CD4-positive, CD25-positive, alpha-beta regulatory T cell (primary cell): ENCODE measurements at regions not wholly inside any gene's neighbourhood (a gene's known extent, or its start where the extent isn't known, plus 50 kb on each side); places are given as distances from the start of the nearest gene placed in this dataset.

Experiments used
- ATAC-seq, 2 donors: fragments of 150-1000 bp; cut with Tn5 transposase; one replicate each; pipeline ENCODE4 v1.10.0; 2021; ENCODE audit warnings: low read depth in 2 of 2, moderate number of reproducible peaks in 2 of 2, moderate library complexity in 1 of 2
- DNase-seq, 3 donors: peaks; one replicate each; pipeline versions ENCODE4 v3.0.0 to v3.0.0-alpha.2; 2012 to 2022; ENCODE audit warnings: mixed read lengths in 1 of 3
- H3K27ac ChIP-seq: one replicate; pipeline ENCODE4 v1.7.0; 2013; ENCODE audit warnings: mild to moderate bottlenecking, low read length; ENCODE audit not compliant: insufficient read depth, poor library complexity, severe bottlenecking
- H3K27me3 ChIP-seq: one replicate; pipeline ENCODE4 v1.7.0; 2013; ENCODE audit warnings: low read length; ENCODE audit not compliant: control insufficient read depth, insufficient read depth
- H3K36me3 ChIP-seq: one replicate; pipeline ENCODE4 v1.7.0; 2013; ENCODE audit warnings: mild to moderate bottlenecking, low read length, moderate library complexity; ENCODE audit not compliant: control insufficient read depth, insufficient read depth
- H3K4me1 ChIP-seq: 2 replicates; pipeline ENCODE4 v1.7.0; 2013; ENCODE audit warnings: mild to moderate bottlenecking, low read length; ENCODE audit not compliant: insufficient read depth, control insufficient read depth, poor library complexity, severe bottlenecking
- H3K4me3 ChIP-seq: one replicate; pipeline ENCODE4 v1.7.0; 2013; ENCODE audit warnings: low read depth, mild to moderate bottlenecking, low read length, moderate library complexity
- H3K9me3 ChIP-seq, 2 experiments: 1 replicate in 1 of 2; 2 replicates in 1 of 2; pipeline ENCODE4 v1.7.0; 2013; ENCODE audit warnings: low read length in 2 of 2, mild to moderate bottlenecking in 1 of 2, moderate library complexity in 1 of 2; ENCODE audit not compliant: control insufficient read depth in 2 of 2
- H3K27ac Mint-ChIP-seq, 3 donors: one replicate each; pipeline ENCODE4 v1.8.0; 2020 to 2022; ENCODE audit warnings: mild to moderate bottlenecking in 3 of 3, mixed read lengths in 3 of 3, moderate library complexity in 2 of 3
- H3K27me3 Mint-ChIP-seq: one replicate; pipeline ENCODE4 v1.8.0; 2022; ENCODE audit warnings: mild to moderate bottlenecking, mixed read lengths
- H3K36me3 Mint-ChIP-seq: one replicate; pipeline ENCODE4 v1.8.0; 2020; ENCODE audit warnings: mixed read lengths
- H3K4me1 Mint-ChIP-seq, 4 donors: one replicate each; pipeline ENCODE4 v1.8.0; 2020 to 2022; ENCODE audit warnings: mixed read lengths in 4 of 4, mild to moderate bottlenecking in 1 of 4
- H3K4me3 Mint-ChIP-seq, 4 donors: one replicate each; pipeline ENCODE4 v1.8.0; 2020 to 2022; ENCODE audit warnings: mild to moderate bottlenecking in 4 of 4, mixed read lengths in 4 of 4, moderate library complexity in 3 of 4
- H3K9me3 Mint-ChIP-seq, 7 donors: one replicate each; pipeline ENCODE4 v1.8.0; 2020 to 2022; ENCODE audit warnings: mixed read lengths in 7 of 7, mild to moderate bottlenecking in 3 of 7, moderate library complexity in 2 of 7

DNA sequence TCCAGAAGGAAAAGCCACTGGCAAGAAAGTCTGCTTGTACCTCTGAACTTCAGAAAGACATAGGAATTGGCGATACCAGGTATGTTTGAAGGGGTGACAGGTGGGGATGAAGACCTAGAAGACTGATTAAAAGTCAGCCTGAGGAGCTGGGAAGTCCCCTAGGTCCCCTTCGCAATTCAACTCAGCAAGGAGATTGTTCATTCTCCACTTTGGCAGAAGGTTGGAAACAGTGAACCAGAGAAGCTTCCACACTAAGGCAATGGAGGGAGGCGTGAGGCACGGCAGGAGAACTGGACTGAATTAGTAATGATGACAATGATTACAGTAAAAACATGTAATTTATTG, 240.3 kb upstream of the TMPO start:
- no peaks in the 10 kb centered on the region for H3K36me3 Mint-ChIP-seq
- H3K36me3 ChIP-seq, result no peaks in the 10 kb centered on the region
- H3K4me1 ChIP-seq, result no peaks in the 10 kb centered on the region
- no peak overlapping the region for H3K4me3 Mint-ChIP-seq
- H3K4me1 Mint-ChIP-seq, result no peaks in the 10 kb centered on the region
- no peak for DNase-seq
- H3K27ac ChIP-seq, result no peak overlapping the region
- H3K27ac Mint-ChIP-seq, result no peak overlapping the region
- no peaks in the 10 kb centered on the region for H3K9me3 ChIP-seq
- H3K4me3 ChIP-seq, result no peak overlapping the region
- peaks cover 0 to 7% (median 0%) of the 10 kb centered on the region in 7 donors for H3K9me3 Mint-ChIP-seq
- no peak for ATAC-seq
- H3K27me3 ChIP-seq, result no peaks in the 10 kb centered on the region
- peaks cover 5% of the 10 kb centered on the region for H3K27me3 Mint-ChIP-seq

DNA sequence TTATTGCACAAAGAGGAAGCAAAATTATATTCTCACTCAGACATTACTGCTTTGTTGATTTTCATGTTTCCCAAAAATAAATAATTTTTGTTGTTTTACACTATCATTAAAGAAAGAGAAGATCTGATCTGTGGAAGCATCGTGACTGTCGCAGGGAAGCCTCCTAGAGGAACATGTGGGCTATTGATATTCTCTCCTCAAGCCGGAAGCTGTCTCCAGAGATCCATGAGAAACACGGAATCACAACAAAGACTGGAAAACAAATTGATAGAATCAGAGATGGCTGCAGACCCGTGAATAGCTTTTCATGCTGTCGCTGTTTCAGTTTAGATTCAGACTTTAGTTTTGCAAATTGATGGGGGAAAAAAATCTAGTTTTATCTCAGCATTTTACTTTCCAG, 235.2 kb upstream of the TMPO start:
- H3K27ac ChIP-seq, result no peak overlapping the region
- Mint-ChIP-seq H3K9me3 (peaks cover 0 to 3% (median 0%) of the 10 kb centered on the region in 7 donors), H3K4me3 (no peak overlapping the region), H3K27me3 (no peaks in the 10 kb centered on the region), H3K4me1 (no peaks in the 10 kb centered on the region), H3K27ac (no peak overlapping the region), H3K36me3 (no peaks in the 10 kb centered on the region)
- no peak overlapping the region for H3K4me3 ChIP-seq
- H3K4me1 ChIP-seq, result no peaks in the 10 kb centered on the region
- ATAC-seq (no peak), DNase-seq (no peak)
- H3K9me3 ChIP-seq, result no peaks in the 10 kb centered on the region
- H3K27me3 ChIP-seq, result no peaks in the 10 kb centered on the region
- H3K36me3 ChIP-seq, result no peaks in the 10 kb centered on the region

DNA sequence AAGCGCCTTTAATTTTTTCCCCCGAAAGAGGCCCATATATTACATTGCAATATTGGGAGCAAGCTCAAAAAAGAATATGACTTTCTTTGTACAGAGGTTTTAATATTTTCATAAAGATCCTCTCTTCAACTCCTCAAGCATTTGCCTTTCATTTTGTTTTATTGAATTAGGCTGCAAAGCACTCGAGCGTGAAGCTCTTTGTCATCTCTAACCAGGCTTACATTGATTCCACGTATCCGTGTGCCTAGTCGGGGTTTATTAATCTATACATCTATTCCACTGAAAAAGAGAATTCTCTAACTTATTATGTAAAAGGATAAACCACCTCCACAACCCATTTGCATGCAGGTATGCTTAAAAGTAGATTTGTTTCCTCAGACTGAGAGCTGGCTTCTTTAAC, 234.8 kb upstream of the TMPO start:
- Histone ChIP-seq H3K27me3 (no peaks in the 10 kb centered on the region), H3K27ac (no peak overlapping the region), H3K36me3 (no peaks in the 10 kb centered on the region), H3K4me1 (no peaks in the 10 kb centered on the region), H3K9me3 (no peaks in the 10 kb centered on the region), H3K4me3 (no peak overlapping the region)
- Mint-ChIP-seq H3K27me3 (peaks cover 4% of the 10 kb centered on the region), H3K36me3 (no peaks in the 10 kb centered on the region), H3K9me3 (peaks cover 0 to 3% (median 0%) of the 10 kb centered on the region in 7 donors), H3K4me1 (no peaks in the 10 kb centered on the region), H3K27ac (no peak overlapping the region), H3K4me3 (no peak overlapping the region)
- DNase-seq, result no peak
- no peak for ATAC-seq

DNA sequence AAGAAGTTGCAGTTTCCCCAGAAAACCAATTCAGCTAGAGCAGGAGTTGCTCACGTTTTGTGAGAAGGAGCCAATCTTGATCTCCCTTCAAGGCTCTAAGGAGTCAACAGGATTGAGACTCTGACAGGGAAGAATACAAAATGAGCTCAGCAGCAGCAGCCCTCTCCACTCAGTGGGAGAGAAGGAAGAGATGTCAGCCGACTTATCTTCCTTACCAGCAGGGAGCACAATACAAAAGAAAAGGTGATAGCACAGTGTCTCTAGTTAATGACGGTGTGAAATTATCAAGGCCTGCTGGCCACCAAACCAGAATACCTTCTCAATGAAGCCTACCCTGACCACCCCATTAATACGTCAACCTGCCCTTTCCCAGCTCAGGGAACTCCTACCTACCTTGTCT, 223.6 kb upstream of the TMPO start:
- Mint-ChIP-seq H3K27ac (no peak overlapping the region), H3K36me3 (no peaks in the 10 kb centered on the region), H3K9me3 (peaks cover 0 to 1% (median 0%) of the 10 kb centered on the region in 7 donors), H3K27me3 (peaks cover 13% of the 10 kb centered on the region), H3K4me1 (no peaks in the 10 kb centered on the region), H3K4me3 (no peak overlapping the region)
- no peaks in the 10 kb centered on the region for H3K4me1 ChIP-seq
- H3K36me3 ChIP-seq, result no peaks in the 10 kb centered on the region
- no peak for DNase-seq
- no peak overlapping the region for H3K27ac ChIP-seq
- no peaks in the 10 kb centered on the region for H3K9me3 ChIP-seq
- no peak overlapping the region for H3K4me3 ChIP-seq
- H3K27me3 ChIP-seq, result peaks cover 13% of the 10 kb centered on the region
- ATAC-seq, result no peak

DNA sequence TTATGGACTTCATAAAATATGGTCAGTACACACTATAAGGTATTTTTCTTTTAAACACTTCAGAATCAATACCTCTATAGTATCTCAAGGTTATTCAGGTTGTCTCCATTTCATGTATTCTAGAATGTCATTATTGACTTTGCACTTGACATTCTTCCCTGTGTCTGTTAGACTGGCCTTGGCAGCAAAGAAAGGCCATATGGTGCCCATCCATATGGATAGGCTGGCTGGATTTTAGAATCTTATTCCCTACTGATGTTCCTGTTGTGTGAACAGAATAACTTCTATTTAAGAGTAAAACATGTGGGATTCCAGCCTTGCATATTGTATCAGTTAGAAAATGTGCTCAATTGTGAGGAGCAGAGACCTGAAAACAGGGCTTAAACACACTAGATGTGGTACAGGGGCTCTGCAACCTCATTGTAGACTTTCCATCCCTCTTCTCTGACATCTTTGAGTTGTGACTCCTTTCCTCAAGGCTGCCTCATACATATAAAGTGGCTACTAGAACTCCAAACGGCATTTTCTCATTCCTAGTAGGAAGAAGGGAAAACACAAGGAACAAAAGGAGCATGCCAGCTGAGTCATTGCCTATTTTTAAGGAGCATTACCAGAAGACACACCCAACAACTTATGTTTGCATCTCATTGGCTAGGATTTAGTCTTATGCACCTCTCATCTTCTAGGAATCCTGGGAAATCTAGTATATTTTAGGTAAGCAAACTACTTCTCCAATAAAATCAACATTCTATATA, 221.2 kb upstream of the TMPO start:
- H3K9me3 ChIP-seq, result no peaks in the 10 kb centered on the region
- H3K36me3 Mint-ChIP-seq, result no peaks in the 10 kb centered on the region
- no peak for ATAC-seq
- H3K27ac Mint-ChIP-seq, result no peak overlapping the region
- H3K4me3 ChIP-seq, result no peak overlapping the region
- peaks cover 4% of the 10 kb centered on the region for H3K27me3 Mint-ChIP-seq
- H3K36me3 ChIP-seq, result no peaks in the 10 kb centered on the region
- H3K9me3 Mint-ChIP-seq, result peaks cover 0 to 1% (median 0%) of the 10 kb centered on the region in 7 donors
- H3K27me3 ChIP-seq, result peaks cover 13% of the 10 kb centered on the region
- no peaks in the 10 kb centered on the region for H3K4me1 ChIP-seq
- no peak for DNase-seq
- H3K4me3 Mint-ChIP-seq, result no peak overlapping the region
- H3K27ac ChIP-seq, result no peak overlapping the region
- H3K4me1 Mint-ChIP-seq, result no peaks in the 10 kb centered on the region

DNA sequence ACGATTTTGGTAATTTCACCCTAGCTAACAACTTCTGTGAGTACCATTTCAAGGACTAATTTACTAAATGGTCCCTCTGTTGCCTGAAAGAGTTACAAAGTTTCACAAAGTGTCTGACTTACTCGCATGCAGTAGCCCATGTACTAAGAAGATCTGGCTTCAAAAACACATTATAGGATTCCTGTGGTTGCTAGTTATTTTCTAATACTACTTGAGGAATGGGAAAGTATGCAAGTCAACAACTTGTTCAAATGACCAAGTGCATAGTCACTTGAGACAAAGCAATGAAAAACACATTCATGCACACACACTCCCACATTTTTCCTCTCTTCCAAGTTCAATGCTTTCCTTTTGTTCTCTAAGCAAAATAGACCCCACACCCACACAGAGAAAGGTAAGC, 219.7 kb upstream of the TMPO start:
- Histone ChIP-seq H3K36me3 (no peaks in the 10 kb centered on the region), H3K4me1 (no peaks in the 10 kb centered on the region), H3K9me3 (no peaks in the 10 kb centered on the region), H3K4me3 (no peak overlapping the region), H3K27me3 (peaks cover 7% of the 10 kb centered on the region), H3K27ac (no peak overlapping the region)
- H3K36me3 Mint-ChIP-seq, result no peaks in the 10 kb centered on the region
- H3K27me3 Mint-ChIP-seq, result no peaks in the 10 kb centered on the region
- peaks cover 0 to 1% (median 0%) of the 10 kb centered on the region in 7 donors for H3K9me3 Mint-ChIP-seq
- no peak overlapping the region for H3K4me3 Mint-ChIP-seq
- no peak for ATAC-seq
- DNase-seq, result no peak
- H3K4me1 Mint-ChIP-seq, result no peaks in the 10 kb centered on the region
- H3K27ac Mint-ChIP-seq, result no peak overlapping the region

DNA sequence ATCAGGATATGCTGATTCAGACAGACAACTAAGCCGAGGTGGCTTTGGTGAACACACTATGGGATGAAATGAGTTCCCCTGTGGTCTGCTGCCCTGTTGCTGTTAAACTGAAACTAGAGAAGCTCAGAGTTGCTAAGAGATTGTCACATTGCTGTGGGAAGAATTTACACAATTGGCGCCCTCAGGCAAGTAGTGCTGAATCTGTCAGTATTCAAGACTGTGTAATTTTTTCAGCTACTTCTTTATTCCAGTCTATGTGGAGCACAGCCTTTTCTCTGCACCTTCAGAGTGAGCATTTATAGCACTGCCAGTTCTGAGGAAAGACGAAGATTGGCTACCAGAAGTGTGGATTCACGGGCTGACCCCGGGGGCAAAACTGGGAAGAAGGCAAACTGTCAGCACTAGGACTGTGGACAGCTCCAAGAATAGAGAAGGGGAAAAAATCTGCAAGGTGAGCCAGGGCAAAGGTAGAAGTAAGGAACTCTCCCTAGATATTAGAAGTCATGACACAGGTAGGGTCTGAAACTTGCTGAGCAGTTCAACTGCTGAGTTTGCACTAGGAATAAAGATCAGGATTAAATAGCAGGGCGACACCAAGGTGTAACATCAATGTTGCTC, 218.8 kb upstream of the TMPO start:
- no peaks in the 10 kb centered on the region for H3K27me3 Mint-ChIP-seq
- H3K36me3 ChIP-seq, result no peaks in the 10 kb centered on the region
- no peak overlapping the region for H3K27ac Mint-ChIP-seq
- no peaks in the 10 kb centered on the region for H3K36me3 Mint-ChIP-seq
- no peak overlapping the region for H3K4me3 ChIP-seq
- no peaks in the 10 kb centered on the region for H3K4me1 Mint-ChIP-seq
- H3K27ac ChIP-seq, result no peak overlapping the region
- no peaks in the 10 kb centered on the region for H3K4me1 ChIP-seq
- no peaks in the 10 kb centered on the region for H3K9me3 ChIP-seq
- ATAC-seq (no peak), DNase-seq (no peak)
- no peak overlapping the region for H3K4me3 Mint-ChIP-seq
- H3K9me3 Mint-ChIP-seq, result peaks cover 0 to 1% (median 0%) of the 10 kb centered on the region in 7 donors
- H3K27me3 ChIP-seq, result peaks cover 6% of the 10 kb centered on the region

DNA sequence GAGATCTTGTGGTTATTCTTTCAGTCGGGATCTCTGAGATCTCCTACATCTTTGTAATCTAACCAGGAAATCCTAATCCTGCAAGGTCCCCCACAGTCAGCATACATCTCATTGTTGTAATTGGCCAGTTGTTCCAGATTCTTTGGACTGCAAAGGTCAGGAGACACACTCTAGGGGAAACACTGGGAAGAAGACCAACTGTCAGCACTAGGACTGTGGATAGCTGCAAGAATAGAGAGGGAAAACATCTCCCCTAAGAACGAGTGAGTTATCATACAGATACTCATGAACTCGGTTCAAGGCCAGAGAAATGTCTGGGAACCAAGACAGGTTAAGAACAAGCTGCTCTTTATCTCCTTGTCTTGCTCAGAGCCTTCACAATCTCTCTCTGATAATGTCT, 217.9 kb upstream of the TMPO start:
- no peaks in the 10 kb centered on the region for H3K9me3 ChIP-seq
- Mint-ChIP-seq H3K36me3 (no peaks in the 10 kb centered on the region), H3K4me3 (no peak overlapping the region), H3K27ac (no peak overlapping the region), H3K27me3 (no peaks in the 10 kb centered on the region), H3K4me1 (no peaks in the 10 kb centered on the region), H3K9me3 (peaks cover 0 to 1% (median 0%) of the 10 kb centered on the region in 7 donors)
- H3K27me3 ChIP-seq, result no peaks in the 10 kb centered on the region
- H3K4me1 ChIP-seq, result no peaks in the 10 kb centered on the region
- H3K4me3 ChIP-seq, result no peak overlapping the region
- H3K27ac ChIP-seq, result no peak overlapping the region
- ATAC-seq (no peak), DNase-seq (no peak)
- H3K36me3 ChIP-seq, result no peaks in the 10 kb centered on the region
